OCI-LY7 (cell line): ENCODE measurements at regions not wholly inside any gene's neighbourhood (a gene's known extent, or its start where the extent isn't known, plus 50 kb on each side); places are given as distances from the start of the nearest gene placed in this dataset.
"Not testable (repeated sequence)": the region's sequence is repeated elsewhere in the genome, so short reads cannot be mapped to it uniquely, and the experiment has no call there.

Experiments used
- BruUV-seq: library from RNA; stranded (reverse); fragments of 400-500 nt; replicated peaks from 2 replicates; lab custom pipeline; 2021; lab: Mats Ljungman, UMichigan
- CTCF ChIA-PET: fragments of 300-600 bp; sonication (Branson Sonifier 250); formaldehyde crosslinking; loops from one replicate; lab custom pipeline; 2022; ENCODE audit warnings: antibody characterized with exemption; ENCODE audit not compliant: unreplicated experiment; lab: Charles Lee
- POLR2A ChIA-PET: fragments of 300-600 bp; sonication (Branson Sonifier 250); formaldehyde crosslinking; loops from one replicate; lab custom pipeline; 2022; ENCODE audit warnings: antibody characterized with exemption; lab: Charles Lee
- DNase-seq: peaks from one replicate; pipeline ENCODE4 v3.0.0-alpha.2; 2015; ENCODE audit warnings: low spot score
- H2AFZ ChIP-seq: fragments of 200-600 bp; sonication (generic), shearing (Covaris generic); 2 replicates; pipeline ENCODE4 v1.6.1; 2014; ENCODE audit warnings: mild to moderate bottlenecking, antibody characterized with exemption, low read length, moderate library complexity
- H3K27ac ChIP-seq: fragments of 200-600 bp; sonication (generic); 2 replicates; pipeline ENCODE4 v1.5.1; 2014; ENCODE audit warnings: mixed run types, low read depth, mild to moderate bottlenecking, moderate library complexity, low read length, inconsistent platforms; ENCODE audit not compliant: poor library complexity, severe bottlenecking
- H3K36me3 ChIP-seq: fragments of 200-600 bp; sonication (generic); 2 replicates; pipeline ENCODE4 v1.6.1; 2014; ENCODE audit warnings: mild to moderate bottlenecking, antibody characterized with exemption, low read length, moderate library complexity, mixed read lengths; ENCODE audit not compliant: insufficient read depth
- H3K4me1 ChIP-seq: fragments of 200-600 bp; sonication (generic); 2 replicates; pipeline ENCODE4 v1.5.1; 2014; ENCODE audit warnings: mild to moderate bottlenecking, low read length; ENCODE audit not compliant: insufficient read depth, poor library complexity, severe bottlenecking
- H3K4me2 ChIP-seq: fragments of 200-600 bp; sonication (generic); 2 replicates; pipeline ENCODE4 v1.6.1; 2014; ENCODE audit warnings: mild to moderate bottlenecking, low read length
- H3K4me3 ChIP-seq: fragments of 200-600 bp; sonication (generic); 2 replicates; pipeline ENCODE4 v1.5.1; 2014; ENCODE audit warnings: mild to moderate bottlenecking, low read depth, low read length; ENCODE audit not compliant: poor library complexity, severe bottlenecking
- H3K79me2 ChIP-seq: fragments of 200-600 bp; sonication (generic); 2 replicates; pipeline ENCODE4 v1.6.1; 2016; ENCODE audit warnings: low read depth, mild to moderate bottlenecking, low read length, moderate library complexity, mixed read lengths; ENCODE audit not compliant: insufficient read depth
- H3K9me2 ChIP-seq: fragments of 200-600 bp; sonication (generic); 2 replicates; pipeline ENCODE4 v1.6.1; 2016; ENCODE audit warnings: mild to moderate bottlenecking, low read length, mixed read lengths; ENCODE audit not compliant: insufficient read depth
- H3K9me3 ChIP-seq: fragments of 200-600 bp; sonication (generic); 2 replicates; pipeline ENCODE4 v1.6.1; 2014; ENCODE audit warnings: mild to moderate bottlenecking, mixed run types, low read length, mixed read lengths
- H4K20me1 ChIP-seq: fragments of 200-600 bp; sonication (generic); 2 replicates; pipeline ENCODE4 v1.6.1; 2014; ENCODE audit warnings: mild to moderate bottlenecking, antibody characterized with exemption, low read length, moderate library complexity, mixed read lengths; ENCODE audit not compliant: insufficient read depth
- CTCF ChIP-seq: fragments of 200-600 bp; sonication (generic); conservative IDR thresholded peaks from 2 replicates; pipeline ENCODE4 v1.5.1; 2014; ENCODE audit warnings: mild to moderate bottlenecking, antibody characterized with exemption, low read length, moderate library complexity, mixed read lengths
- EZH2phosphoT487 ChIP-seq: fragments of 200-600 bp; sonication (generic); IDR thresholded peaks from 2 replicates; pipeline ENCODE4 v1.6.1; 2018; ENCODE audit warnings: low read depth, borderline replicate concordance, mild to moderate bottlenecking, mixed run types, antibody characterized with exemption, low read length, moderate library complexity, mixed read lengths
- intact Hi-C: fragments of 100-400 bp; cut with micrococcal nuclease; formaldehyde crosslinking; loops from one replicate; pipeline ENCODE4 v1.10.0; 2022; ENCODE audit not compliant: unreplicated experiment

- Histone ChIP-seq H3K4me1 (no peaks in the 10 kb centered on the region), H3K4me3 (no peak overlapping the region), H3K36me3 (no peaks in the 10 kb centered on the region), H3K79me2 (no peaks in the 10 kb centered on the region), H3K27ac (no peak overlapping the region), H3K9me3 (no peaks in the 10 kb centered on the region), H3K4me2 (no peak overlapping the region), H4K20me1 (no peaks in the 10 kb centered on the region), H2AFZ (no peak overlapping the region), H3K9me2 (no peaks in the 10 kb centered on the region)
- CTCF ChIA-PET: no interaction called here
- DNase-seq: no peak
- intact Hi-C loops: no loop called here
- TF ChIP-seq CTCF (no peak), EZH2phosphoT487 (no peak)
- POLR2A ChIA-PET: interaction anchor here (0.7 kb wide), 1 partner anchor 254 kb away, joined by 3 read pairs; no protein-coding TSS in a partner anchor
- no TSS peak for BruUV-seq
These were observed 234.1 kb upstream of the ACTBL2 start for GRCh38 chr5:57716661-57717060.

- no peak for TF ChIP-seq EZH2phosphoT487
- TF ChIP-seq CTCF: no peak
- Histone ChIP-seq H3K4me3 (no peak overlapping the region), H4K20me1 (no peaks in the 10 kb centered on the region), H3K9me2 (no peaks in the 10 kb centered on the region), H2AFZ (no peak overlapping the region), H3K27ac (no peak overlapping the region), H3K79me2 (no peaks in the 10 kb centered on the region), H3K4me2 (no peak overlapping the region), H3K4me1 (no peaks in the 10 kb centered on the region), H3K9me3 (no peaks in the 10 kb centered on the region), H3K36me3 (no peaks in the 10 kb centered on the region)
- CTCF ChIA-PET: no interaction called here
- no peak for DNase-seq
- no TSS peak for BruUV-seq
- intact Hi-C loops: no loop called here
- POLR2A ChIA-PET: no interaction called here
These were observed 232.7 kb upstream of the ACTBL2 start for GRCh38 chr5:57715296-57715695.

- POLR2A ChIA-PET, intact Hi-C loops, CTCF ChIA-PET, H3K27ac ChIP-seq, DNase-seq, H3K4me3 ChIP-seq, H3K4me1 ChIP-seq, H3K4me2 ChIP-seq, H3K9me3 ChIP-seq, H4K20me1 ChIP-seq, H3K9me2 ChIP-seq, H2AFZ ChIP-seq, BruUV-seq, H3K36me3 ChIP-seq, H3K79me2 ChIP-seq: not testable (repeated sequence)
These were observed 230.9 kb upstream of the ACTBL2 start for GRCh38 chr5:57713535-57713934.
